GM11168 (cell line): ENCODE measurements at regions not wholly inside any gene's neighbourhood (a gene's known extent, or its start where the extent isn't known, plus 50 kb on each side); places are given as distances from the start of the nearest gene placed in this dataset.

Source experiments
- in situ Hi-C: fragments of 300-500 bp; cut with MboI; formaldehyde crosslinking; loops from one replicate; pipeline ENCODE4 v1.12.0; 2022; ENCODE audit warnings: low sequenced_read_pairs; ENCODE audit not compliant: unreplicated experiment

- in situ Hi-C loops = no loop called here
These were observed 1504.2 kb downstream of the EFNB2 start for GRCh38 chr13:105031306-105031705.

- in situ Hi-C loops = no loop called here
These were observed 1504.6 kb downstream of the EFNB2 start for GRCh38 chr13:105030851-105031250.

DNA sequence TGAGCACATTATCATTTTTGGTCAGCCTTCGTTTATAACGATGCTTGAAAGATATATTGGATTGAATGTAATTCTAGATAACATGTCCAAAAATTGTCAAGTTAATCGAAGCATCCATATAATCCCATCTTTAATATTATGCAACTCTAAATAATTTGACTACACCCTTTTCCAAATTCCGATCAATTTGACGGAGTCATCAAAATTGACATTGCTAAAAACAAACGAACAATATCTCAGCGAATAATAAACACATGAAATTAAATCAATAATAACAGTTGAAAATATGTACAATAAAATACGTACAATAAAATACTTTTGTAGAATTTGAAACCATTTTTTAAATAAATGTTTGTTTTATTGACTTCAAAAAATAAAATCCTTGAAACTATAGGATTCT is 1516.4 kb downstream of the EFNB2 start:
- in situ Hi-C loops = no loop called here

DNA sequence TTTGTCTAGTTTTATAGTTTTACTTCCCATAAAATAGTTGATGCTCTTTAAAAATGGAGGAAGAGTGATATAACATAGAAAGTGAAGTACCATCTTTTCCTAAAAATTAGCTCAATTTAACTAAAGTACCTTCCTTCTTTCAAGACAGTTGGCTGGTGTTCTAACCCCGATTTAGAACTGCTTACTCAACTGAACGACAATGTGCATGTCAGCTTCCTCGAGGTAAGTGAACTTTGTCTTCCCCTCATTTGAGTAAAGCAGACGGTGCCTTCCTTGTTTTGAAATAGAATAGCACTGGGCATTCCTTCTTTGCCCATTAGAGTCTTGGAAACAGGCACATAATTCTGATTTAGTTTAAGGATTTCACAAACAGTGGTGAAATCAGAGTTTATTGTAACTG is 1519.2 kb downstream of the EFNB2 start:
- in situ Hi-C loops = no loop called here

DNA sequence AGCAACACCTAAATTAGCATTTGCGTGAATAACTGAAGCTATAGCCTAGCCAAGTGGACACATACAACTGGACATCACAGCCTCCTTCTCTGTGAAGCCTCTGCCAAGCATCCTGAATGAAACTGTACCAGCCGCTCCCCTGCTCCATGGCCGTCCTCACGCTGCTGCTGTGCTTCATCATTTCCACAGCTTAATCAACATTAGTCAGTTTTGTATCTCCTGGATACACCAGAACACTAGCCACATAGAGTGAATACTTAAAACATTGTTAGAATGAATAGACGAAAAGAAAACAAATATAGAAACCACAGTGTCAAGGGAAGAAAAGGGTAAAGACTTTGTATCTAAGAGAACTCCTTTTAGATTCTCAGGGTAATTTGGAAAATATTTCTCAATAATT is 1526.9 kb downstream of the EFNB2 start:
- in situ Hi-C loops = no loop called here

- in situ Hi-C loops = no loop called here
These were observed 1528.2 kb downstream of the EFNB2 start for GRCh38 chr13:105007166-105007808.

DNA sequence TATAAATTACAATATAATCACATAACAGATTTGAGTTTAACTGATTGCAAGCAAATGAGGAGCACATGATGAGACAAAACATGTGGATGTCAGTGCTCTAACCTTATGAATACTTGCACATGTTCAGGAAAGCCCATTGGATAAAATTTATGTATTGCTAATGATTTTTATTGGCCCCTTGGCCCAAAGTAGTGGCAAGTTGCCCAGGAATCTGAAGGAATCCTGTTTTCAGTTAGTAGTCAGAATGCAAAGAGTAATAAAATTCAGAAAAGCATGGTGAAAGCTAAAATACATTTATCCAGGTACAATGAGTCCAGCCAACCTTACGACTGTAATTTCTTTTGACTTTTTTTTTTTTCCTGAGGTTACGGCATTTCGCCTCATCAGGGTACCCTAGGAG is 1539.4 kb downstream of the EFNB2 start:
- in situ Hi-C loops = no loop called here

DNA sequence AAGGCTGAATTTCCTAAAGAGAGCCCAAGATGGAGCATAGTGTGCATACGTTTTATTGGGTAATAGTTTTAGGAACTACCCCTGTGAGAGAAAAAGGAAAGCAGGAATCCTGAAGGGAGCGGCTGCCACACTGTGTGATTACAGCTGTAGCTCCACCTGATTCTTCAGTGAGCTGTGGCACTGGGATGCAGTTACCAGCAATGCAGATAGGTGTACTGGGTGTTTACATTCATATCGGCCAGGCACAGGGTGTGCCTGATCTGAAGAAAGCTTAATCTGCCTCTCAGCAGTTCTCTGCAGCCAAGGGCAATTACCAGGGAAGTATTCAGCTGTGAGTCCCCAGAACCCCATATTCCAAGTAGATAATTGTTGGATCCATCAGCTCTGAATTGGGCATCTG is 1541.8 kb downstream of the EFNB2 start:
- in situ Hi-C loops = no loop called here

- in situ Hi-C loops = no loop called here
These were observed 1547.8 kb downstream of the EFNB2 start for GRCh38 chr13:104987621-104988020.

GRCh38 chr13:104984296-104984818 is 1551.1 kb downstream of the EFNB2 start:
- in situ Hi-C loops = no loop called here

DNA sequence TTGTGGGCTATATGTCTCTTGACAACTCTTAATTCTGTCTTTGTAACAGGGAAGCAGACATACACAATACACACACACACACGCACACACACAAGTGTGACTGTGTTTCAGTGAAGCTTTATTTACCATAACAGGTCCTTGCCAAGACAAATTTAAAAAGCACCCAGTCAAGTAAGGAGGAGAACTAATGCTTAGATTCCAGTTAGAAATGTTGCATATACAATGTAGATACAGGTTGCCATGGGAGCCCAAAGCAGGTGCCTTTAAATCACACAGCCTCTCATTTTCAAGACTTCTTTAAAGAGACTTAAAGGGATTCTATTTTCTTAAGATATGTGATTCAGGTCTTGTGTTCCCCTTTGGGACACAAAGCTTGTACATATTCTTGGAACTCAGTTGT is 1551.9 kb downstream of the EFNB2 start:
- in situ Hi-C loops = no loop called here

DNA sequence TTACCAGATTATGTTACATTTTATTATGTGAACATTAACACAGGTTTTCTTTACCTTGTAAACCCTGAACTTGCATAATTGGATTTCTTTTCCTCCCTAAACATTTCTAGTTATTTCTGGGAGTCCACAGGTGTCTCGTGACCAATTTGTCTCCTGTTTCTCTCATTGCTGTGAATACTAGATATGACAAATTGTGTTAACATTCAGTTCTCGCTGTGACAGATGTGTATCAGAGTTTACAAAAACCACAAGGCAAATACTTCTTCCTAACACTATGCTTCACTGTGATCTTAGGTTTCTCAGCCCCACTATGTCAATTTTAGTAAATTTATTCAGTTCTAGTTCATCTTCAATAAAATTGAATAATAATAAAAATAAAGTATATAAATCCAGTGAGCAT is 1554.9 kb downstream of the EFNB2 start:
- in situ Hi-C loops = no loop called here

GRCh38 chr13:104979281-104980030 is 1556.0 kb downstream of the EFNB2 start:
- in situ Hi-C loops = no loop called here

DNA sequence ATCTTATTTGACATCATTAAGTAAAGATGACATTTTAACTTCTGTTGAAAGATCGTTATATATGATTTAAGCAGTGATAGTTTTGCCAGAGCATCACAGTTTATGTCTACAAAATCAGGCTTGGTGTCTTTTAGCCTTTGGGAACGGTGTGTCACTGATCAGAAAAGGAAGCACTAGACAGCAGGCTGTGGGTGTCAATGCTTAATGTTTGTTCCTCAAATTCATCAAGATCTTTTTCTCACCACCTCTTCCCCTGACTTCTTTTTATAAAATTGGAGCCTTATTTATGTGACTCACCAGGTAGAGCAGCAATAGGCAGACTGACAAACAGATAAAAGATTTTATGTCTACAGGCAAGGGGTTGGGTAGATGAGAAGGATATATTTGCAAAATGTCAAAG is 1558.5 kb downstream of the EFNB2 start:
- in situ Hi-C loops = no loop called here

DNA sequence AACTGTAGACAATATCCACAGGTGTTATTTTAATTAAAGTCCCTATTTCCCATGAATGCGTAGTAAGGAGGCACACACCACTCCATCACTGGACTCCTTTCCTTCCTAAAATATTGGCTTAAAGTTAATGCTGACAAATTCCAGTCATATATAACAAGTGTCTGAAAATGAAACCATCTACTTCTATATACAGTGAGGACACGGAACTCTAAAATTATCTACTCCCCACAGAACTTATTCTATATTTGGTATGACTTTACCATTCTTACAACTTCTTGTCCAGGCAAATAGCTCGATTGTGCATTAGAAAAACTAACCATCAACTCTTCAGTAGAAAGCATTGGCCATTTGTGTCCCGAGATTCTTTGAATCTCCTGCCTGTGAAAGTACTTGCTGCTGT is 1560.2 kb downstream of the EFNB2 start:
- in situ Hi-C loops = no loop called here

DNA sequence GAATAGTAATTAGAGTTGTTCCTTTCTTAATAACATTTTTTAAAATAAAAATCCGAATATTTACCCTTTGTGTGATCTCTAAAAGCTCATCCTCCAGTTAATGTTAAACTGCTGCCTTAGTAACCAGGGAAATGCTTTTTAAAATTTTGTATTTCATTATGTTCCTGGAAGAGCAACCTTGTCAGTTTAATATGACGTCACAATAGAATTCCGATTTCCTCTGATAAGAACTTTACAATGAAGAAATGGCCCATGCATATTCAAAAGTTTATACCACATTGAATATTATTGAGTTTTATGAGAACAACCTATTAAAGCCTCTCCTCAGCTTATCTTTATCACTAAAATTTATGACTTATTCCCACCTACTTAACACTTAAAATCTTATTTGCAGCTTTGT is 1566.6 kb downstream of the EFNB2 start:
- in situ Hi-C loops = no loop called here

DNA sequence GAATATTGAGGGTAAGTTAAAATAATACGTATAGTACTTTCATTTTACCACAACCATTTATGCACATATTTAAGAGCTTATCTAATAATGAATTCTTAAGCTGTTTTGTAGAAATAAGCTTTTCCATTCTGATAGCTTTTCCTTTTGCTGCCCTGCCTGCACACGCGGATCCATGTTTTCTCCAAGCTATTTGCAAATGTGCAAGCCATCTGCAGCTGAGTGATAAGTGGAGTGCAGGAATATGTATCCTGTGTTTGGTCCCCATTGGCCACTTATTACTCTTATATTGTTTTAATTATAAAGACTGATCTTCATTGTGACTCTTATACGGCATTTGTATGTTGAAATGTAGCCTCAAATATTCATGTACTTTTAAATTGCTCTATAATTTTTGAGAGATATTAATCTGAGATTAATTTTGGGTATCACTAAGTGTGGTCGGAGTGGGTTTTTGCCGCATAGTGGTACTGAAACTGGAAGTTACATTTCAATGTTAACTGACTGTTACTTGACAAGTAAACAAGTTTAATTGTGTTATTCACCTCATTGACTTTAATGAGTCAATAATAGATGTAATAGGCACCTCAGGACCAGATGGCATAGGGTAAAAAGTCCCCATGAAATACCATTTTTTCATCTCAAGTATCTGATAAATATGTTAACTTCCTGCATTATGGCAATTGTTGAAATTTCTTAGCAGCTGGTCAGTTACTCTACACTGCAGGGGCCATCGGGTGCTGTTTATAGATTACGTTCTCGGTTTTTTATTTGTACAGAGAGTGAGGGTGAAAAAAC is 1567.4 kb downstream of the EFNB2 start:
- in situ Hi-C loops = no loop called here

GRCh38 chr13:104967376-104967775 is 1568.1 kb downstream of the EFNB2 start:
- in situ Hi-C loops = no loop called here

- in situ Hi-C loops = no loop called here
These were observed 1573.1 kb downstream of the EFNB2 start for GRCh38 chr13:104962411-104962810.

- in situ Hi-C loops = no loop called here
These were observed 1574.2 kb downstream of the EFNB2 start for GRCh38 chr13:104961246-104961645.

GRCh38 chr13:104954210-104954609 is 1581.3 kb downstream of the EFNB2 start:
- in situ Hi-C loops = no loop called here
